ENCODE measurements at regions not wholly inside any gene's neighbourhood (a gene's known extent, or its start where the extent isn't known, plus 50 kb on each side); places are given as distances from the start of the nearest gene placed in this dataset.

DNA sequence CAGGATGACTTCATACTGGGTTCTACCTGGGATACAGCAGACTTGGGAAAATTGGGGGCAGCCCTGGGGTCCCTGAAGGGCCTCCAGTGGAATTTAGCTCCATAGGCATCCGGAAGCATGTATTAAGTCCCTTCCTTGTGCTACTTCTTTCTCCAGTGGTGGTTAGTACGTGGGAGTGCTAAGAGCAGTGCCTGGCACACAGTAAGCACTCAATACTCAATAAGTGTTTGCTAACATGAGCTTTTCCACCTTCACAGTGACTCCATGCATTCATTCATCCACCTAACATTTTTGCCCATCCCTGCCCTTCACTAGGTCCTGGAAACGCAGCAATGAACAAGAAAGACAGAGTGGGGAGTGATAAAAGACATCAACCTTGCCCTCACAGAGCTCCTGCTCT lies 120.5 kb downstream of the MN1 start:
- TF ChIP-seq SIN3A (IDR thresholded peaks at IDR 0.05; ENCODE audit: borderline replicate concordance, insufficient read depth, low read length) (no peak), POLR2AphosphoS5 (IDR thresholded peaks at IDR 0.05; ENCODE audit: low read depth, low read length) (no peak)

All from PFSK-1 (cell line).